ENCODE measurements at regions not wholly inside any gene's neighbourhood (a gene's known extent, or its start where the extent isn't known, plus 50 kb on each side); places are given as distances from the start of the nearest gene placed in this dataset.

DNA sequence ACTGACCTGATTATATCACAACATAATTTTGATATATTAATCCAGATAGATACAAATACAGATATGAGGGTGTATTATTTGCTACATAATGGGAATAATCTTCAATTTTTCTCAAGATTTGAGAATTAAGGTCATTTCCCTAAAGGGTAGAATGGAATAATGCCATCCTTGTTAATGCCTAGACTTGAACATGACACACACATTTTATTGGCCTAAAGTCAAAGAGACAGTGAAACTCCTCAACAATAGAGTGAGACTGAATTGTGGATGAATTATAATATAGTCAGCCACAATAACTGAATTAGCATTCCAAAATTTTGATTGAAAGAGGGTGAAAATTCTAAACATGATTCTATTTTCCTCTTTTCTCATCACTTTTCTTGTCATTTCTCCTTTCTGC lies 506.0 kb upstream of the CDH2 start:
- Histone ChIP-seq H3K27me3 (ENCODE audit: low read depth) (no peaks in the 10 kb centered on the region), H3K36me3 (no peaks in the 10 kb centered on the region), H3K4me3 (no peak overlapping the region), H3K27ac (no peak overlapping the region), H3K4me1 (no peaks in the 10 kb centered on the region), H3K9me3 (no peaks in the 10 kb centered on the region)
- intact Hi-C loops (cut with DNase I): no loop called here
- DNase-seq (no peak), ATAC-seq (no peak)
- TF ChIP-seq CTCF (IDR thresholded peaks at IDR 0.05): no peak

- H3K27me3 ChIP-seq (ENCODE audit: low read depth): no peaks in the 10 kb centered on the region
- ATAC-seq (no peak), DNase-seq (no peak)
- H3K27ac ChIP-seq: no peak overlapping the region
- no peaks in the 10 kb centered on the region for H3K4me1 ChIP-seq
- H3K9me3 ChIP-seq: no peaks in the 10 kb centered on the region
- no peak overlapping the region for H3K4me3 ChIP-seq
- no peaks in the 10 kb centered on the region for H3K36me3 ChIP-seq
- intact Hi-C loops (cut with DNase I): no loop called here
- TF ChIP-seq CTCF (IDR thresholded peaks at IDR 0.05): no peak
These were observed 492.2 kb upstream of the CDH2 start for GRCh38 chr18:28669165-28669564.

DNA sequence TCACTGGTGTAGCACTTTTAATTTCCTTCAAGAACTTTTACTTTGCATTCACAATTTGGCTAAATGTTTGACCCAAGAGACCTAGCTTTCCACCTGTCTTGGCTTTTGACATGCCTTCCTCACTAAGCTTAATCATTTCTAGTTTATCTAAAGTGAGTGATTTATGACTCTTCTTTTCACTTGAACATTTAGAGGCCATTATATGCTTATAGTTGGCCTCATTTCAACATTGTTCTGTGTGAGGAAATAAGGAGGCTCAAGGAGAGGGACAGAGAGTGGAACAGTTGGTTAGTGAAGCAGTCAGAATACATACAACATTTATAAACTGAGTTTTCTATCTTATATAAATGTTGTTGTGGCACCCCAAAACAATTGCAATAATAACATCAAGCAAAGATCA lies 489.3 kb upstream of the CDH2 start:
- intact Hi-C loops (cut with DNase I): no loop called here
- no peaks in the 10 kb centered on the region for H3K4me1 ChIP-seq
- H3K4me3 ChIP-seq: no peak overlapping the region
- H3K36me3 ChIP-seq: no peaks in the 10 kb centered on the region
- no peaks in the 10 kb centered on the region for H3K9me3 ChIP-seq
- no peaks in the 10 kb centered on the region for H3K27me3 ChIP-seq (ENCODE audit: low read depth)
- DNase-seq (no peak), ATAC-seq (no peak)
- no peak for TF ChIP-seq CTCF (IDR thresholded peaks at IDR 0.05)
- H3K27ac ChIP-seq: no peak overlapping the region

- no peak overlapping the region for H3K27ac ChIP-seq
- no peaks in the 10 kb centered on the region for H3K27me3 ChIP-seq (ENCODE audit: low read depth)
- DNase-seq (no peak), ATAC-seq (no peak)
- H3K36me3 ChIP-seq: no peaks in the 10 kb centered on the region
- no peaks in the 10 kb centered on the region for H3K9me3 ChIP-seq
- intact Hi-C loops (cut with DNase I): no loop called here
- H3K4me3 ChIP-seq: no peak overlapping the region
- TF ChIP-seq CTCF (IDR thresholded peaks at IDR 0.05): no peak
- no peaks in the 10 kb centered on the region for H3K4me1 ChIP-seq
These were observed 481.0 kb upstream of the CDH2 start for GRCh38 chr18:28657961-28658360.

GRCh38 chr18:28652654-28653053 lies 475.7 kb upstream of the CDH2 start:
- Histone ChIP-seq H3K4me3 (no peak overlapping the region), H3K27ac (no peak overlapping the region), H3K36me3 (no peaks in the 10 kb centered on the region), H3K27me3 (ENCODE audit: low read depth) (no peaks in the 10 kb centered on the region), H3K4me1 (no peaks in the 10 kb centered on the region), H3K9me3 (no peaks in the 10 kb centered on the region)
- no peak for TF ChIP-seq CTCF (IDR thresholded peaks at IDR 0.05)
- intact Hi-C loops (cut with DNase I): no loop called here
- DNase-seq: no peak
- no peak for ATAC-seq

- ATAC-seq (no peak), DNase-seq (no peak)
- no peak for TF ChIP-seq CTCF (IDR thresholded peaks at IDR 0.05)
- Histone ChIP-seq H3K4me3 (no peak overlapping the region), H3K4me1 (no peaks in the 10 kb centered on the region), H3K9me3 (no peaks in the 10 kb centered on the region), H3K27me3 (ENCODE audit: low read depth) (no peaks in the 10 kb centered on the region), H3K27ac (no peak overlapping the region), H3K36me3 (no peaks in the 10 kb centered on the region)
- intact Hi-C loops (cut with DNase I): no loop called here
These were observed 474.4 kb upstream of the CDH2 start for GRCh38 chr18:28651298-28651697.

Measured in lower lobe of right lung (tissue), 2 donors.